HepG2 (cell line): ENCODE measurements at regions not wholly inside any gene's neighbourhood (a gene's known extent, or its start where the extent isn't known, plus 50 kb on each side); places are given as distances from the start of the nearest gene placed in this dataset.

Source experiments
- EP300 ChIP-seq, 3 experiments: sonication (generic) in 1 of 3; formaldehyde crosslinking in 1 of 3; IDR thresholded peaks; 2 replicates each; pipeline versions ENCODE4 v1.5.1 to v1.6.1; 2011 to 2020; ENCODE audit warnings: low read depth in 2 of 3, low read length in 2 of 3, borderline replicate concordance in 1 of 3, improper control_type of control experiment in 1 of 3, mild to moderate bottlenecking in 1 of 3, missing genetic modification reagents in 1 of 3, moderate library complexity in 1 of 3
- NFE2 ChIP-seq: sonication (generic); formaldehyde crosslinking; IDR thresholded peaks from 2 replicates; pipeline ENCODE4 v1.4.0; 2020; ENCODE audit warnings: missing genetic modification reagents
- POLR2AphosphoS5 ChIP-seq: IDR thresholded peaks from 2 replicates; pipeline ENCODE4 v1.6.1; 2012; ENCODE audit warnings: low read depth, low read length

DNA sequence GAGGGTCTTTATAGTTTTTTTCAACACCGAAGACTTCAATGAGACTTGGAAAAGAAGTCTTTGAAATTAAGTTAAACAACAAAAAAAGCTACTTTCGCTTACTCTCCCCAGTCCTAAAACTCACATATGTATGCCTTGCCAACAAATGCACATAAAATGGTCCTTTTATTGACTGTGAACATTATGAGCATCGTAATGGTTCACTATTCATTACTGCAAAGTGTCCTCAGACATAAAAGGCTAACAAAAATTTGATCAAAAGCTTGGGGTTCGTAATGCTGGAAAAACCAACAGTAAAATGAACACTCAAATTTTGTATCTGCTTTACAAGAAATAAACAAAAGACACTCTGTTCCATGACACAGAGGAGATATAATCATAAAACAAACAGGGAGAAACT lies 285.3 kb upstream of the SLC8A1 start:
- TF ChIP-seq POLR2AphosphoS5 (no peak), NFE2 (CRISPR knock-in tag) (no peak), EP300 (IDR thresholded peaks at IDR 0.05; ENCODE audit: low read depth in 2 of 2, low read length in 2 of 2) (no peak), EP300 (CRISPR knock-in tag; IDR thresholded peaks at IDR 0.05; ENCODE audit: borderline replicate concordance) (no peak)
